Endothelial cell of umbilical vein (primary cell): ENCODE measurements at regions not wholly inside any gene's neighbourhood (a gene's known extent, or its start where the extent isn't known, plus 50 kb on each side); places are given as distances from the start of the nearest gene placed in this dataset.

ENCODE experiments used
- BruUV-seq: library from RNA; stranded (reverse); fragments of 400-500 nt; replicated peaks from 2 replicates; lab custom pipeline; 2021; lab: Mats Ljungman, UMichigan
- CTCF ChIA-PET: fragments of 300-600, 350-600 bp; sonication (Branson Sonifier 250); formaldehyde crosslinking; loops from one replicate; lab custom pipeline; 2021; ENCODE audit warnings: antibody characterized with exemption, inconsistent platforms; lab: Charles Lee
- POLR2A ChIA-PET: fragments of 300-600, 350-600 bp; sonication (Branson Sonifier 250); formaldehyde crosslinking; loops from one replicate; lab custom pipeline; 2021; ENCODE audit warnings: antibody characterized with exemption, inconsistent platforms; lab: Charles Lee
- DNase-seq: peaks from one replicate; pipeline ENCODE4 v3.0.0-alpha.2; 2011; ENCODE audit warnings: low read depth, low spot score
- FAIRE-seq: peaks from 2 replicates; lab custom pipeline; 2011; peaks lifted over from hg19 to GRCh38; lab: Jason Lieb, UNC
- H2AFZ ChIP-seq: 2 replicates; pipeline ENCODE4 v1.6.0; 2012; ENCODE audit warnings: low read depth, low read length, control low read depth, inconsistent platforms
- H3K27ac ChIP-seq: 2 replicates; pipeline ENCODE4 v1.5.1; 2011; ENCODE audit warnings: low read depth, mild to moderate bottlenecking, control low read depth, low read length, moderate library complexity; ENCODE audit not compliant: insufficient read depth
- H3K27me3 ChIP-seq, 2 experiments: 2 replicates each; pipeline versions ENCODE4 v1.6.0 to v1.6.1; 2011; ENCODE audit warnings: low read length in 2 of 2, mixed read lengths in 1 of 2; ENCODE audit not compliant: control insufficient read depth in 2 of 2, insufficient read depth in 2 of 2
- H3K36me3 ChIP-seq, 2 experiments: 2 replicates in 1 of 2; 3 replicates in 1 of 2; pipeline ENCODE4 v1.5.1; 2011; ENCODE audit warnings: low read length in 2 of 2, mild to moderate bottlenecking in 1 of 2, moderate library complexity in 1 of 2; ENCODE audit not compliant: control insufficient read depth in 2 of 2, insufficient read depth in 2 of 2; ENCODE audit errors: extremely low read depth in 1 of 2
- H3K4me1 ChIP-seq: 3 replicates; pipeline ENCODE4 v1.5.1; 2011; ENCODE audit warnings: mild to moderate bottlenecking, low read length; ENCODE audit not compliant: control insufficient read depth, insufficient read depth; ENCODE audit errors: extremely low read depth
- H3K4me2 ChIP-seq: 2 replicates; pipeline ENCODE4 v1.6.1; 2011; ENCODE audit warnings: low read length, control low read depth, mixed read lengths; ENCODE audit not compliant: insufficient read depth
- H3K4me3 ChIP-seq, 3 experiments: fragments of 200-600 bp in 1 of 3; sonication (generic), shearing (Covaris generic) in 1 of 3; replicated peaks in 1 of 3; 2 replicates each; pipeline ENCODE4 v1.5.1; 2011 to 2016; ENCODE audit warnings: control low read depth in 3 of 3, low read length in 3 of 3, mild to moderate bottlenecking in 2 of 3, inconsistent platforms in 1 of 3, low read depth in 1 of 3, moderate library complexity in 1 of 3; ENCODE audit not compliant: insufficient read depth in 1 of 3
- H3K79me2 ChIP-seq: 2 replicates; pipeline ENCODE4 v1.6.0; 2012; ENCODE audit warnings: low read length, inconsistent platforms; ENCODE audit not compliant: control insufficient read depth, insufficient read depth
- H3K9ac ChIP-seq: replicated peaks from 2 replicates; pipeline ENCODE3; 2011; ENCODE audit warnings: low read length, control low read depth; ENCODE audit not compliant: insufficient read depth; ENCODE audit errors: extremely low read depth
- H3K9me1 ChIP-seq: replicated peaks from 3 replicates; pipeline ENCODE4 v1.6.0; 2011; ENCODE audit warnings: mild to moderate bottlenecking, low read length; ENCODE audit not compliant: control insufficient read depth, insufficient read depth; ENCODE audit errors: extremely low read depth
- H3K9me3 ChIP-seq: replicated peaks from 2 replicates; pipeline ENCODE4 v1.5.1; 2012; ENCODE audit warnings: low read length, inconsistent platforms; ENCODE audit not compliant: control insufficient read depth, insufficient read depth
- H4K20me1 ChIP-seq: replicated peaks from 2 replicates; pipeline ENCODE3; 2011; ENCODE audit warnings: mild to moderate bottlenecking, low read length; ENCODE audit not compliant: control insufficient read depth, insufficient read depth; ENCODE audit errors: extremely low read depth
- EZH2 ChIP-seq: IDR thresholded peaks from 2 replicates; pipeline ENCODE4 v1.6.1; 2012; ENCODE audit warnings: borderline replicate concordance, low read depth, mild to moderate bottlenecking, moderate library complexity, low read length, inconsistent platforms; ENCODE audit not compliant: severe bottlenecking
- FOS ChIP-seq: IDR thresholded peaks from 2 replicates; pipeline ENCODE4 v1.6.1; 2011; ENCODE audit warnings: mild to moderate bottlenecking, low read length, moderate library complexity, borderline replicate concordance; ENCODE audit not compliant: insufficient read depth
- GATA2 ChIP-seq: IDR thresholded peaks from 2 replicates; pipeline ENCODE4 v1.7.0; 2011; ENCODE audit warnings: low read depth, mild to moderate bottlenecking, moderate library complexity, mixed read lengths, low read length; ENCODE audit not compliant: insufficient read length, insufficient read depth
- JUN ChIP-seq: IDR thresholded peaks from 2 replicates; pipeline ENCODE4 v1.6.1; 2011; ENCODE audit warnings: borderline replicate concordance, low read depth; ENCODE audit not compliant: insufficient read length, insufficient read depth
- MYC ChIP-seq: IDR thresholded peaks from one replicate; pipeline ENCODE4 v1.6.1; 2011; ENCODE audit warnings: mild to moderate bottlenecking, low read depth, low read length
- POLR2A ChIP-seq: IDR thresholded peaks from 2 replicates; pipeline ENCODE4 v1.6.1; 2012; ENCODE audit warnings: low read depth, mild to moderate bottlenecking, control low read depth, low read length
- POLR2AphosphoS5 ChIP-seq: IDR thresholded peaks from 2 replicates; pipeline ENCODE4 v1.6.1; 2012; ENCODE audit warnings: low read depth, mild to moderate bottlenecking, control low read depth, low read length, moderate library complexity; ENCODE audit not compliant: insufficient read depth
- dilution Hi-C: fragments of 300-500 bp; cut with MboI; formaldehyde crosslinking; loops from one replicate; pipeline ENCODE4 v1.15.0; 2019; ENCODE audit warnings: low sequenced_read_pairs; ENCODE audit not compliant: extremely low pct_ligation_motif_present
- intact Hi-C: fragments of 100-400 bp; cut with micrococcal nuclease; formaldehyde crosslinking; loops from one replicate; pipeline ENCODE4 v1.10.0; 2022
- TF ChIP-seq, protein P1 (sequence below), 2 donors: IDR thresholded peaks; 1 replicate in 1 of 2; 2 replicates in 1 of 2; pipeline ENCODE4 v1.5.1; 2011; ENCODE audit warnings: low read length in 2 of 2, mild to moderate bottlenecking in 2 of 2, moderate library complexity in 2 of 2, control low read depth in 1 of 2, inconsistent platforms in 1 of 2, low read depth in 1 of 2; ENCODE audit not compliant: insufficient read depth in 1 of 2; ENCODE audit errors: extremely low read depth in 1 of 2
- TF ChIP-seq, protein P2 (sequence below): IDR thresholded peaks from 2 replicates; pipeline ENCODE4 v1.6.1; 2011; ENCODE audit not compliant: insufficient read depth, insufficient read length

DNA sequence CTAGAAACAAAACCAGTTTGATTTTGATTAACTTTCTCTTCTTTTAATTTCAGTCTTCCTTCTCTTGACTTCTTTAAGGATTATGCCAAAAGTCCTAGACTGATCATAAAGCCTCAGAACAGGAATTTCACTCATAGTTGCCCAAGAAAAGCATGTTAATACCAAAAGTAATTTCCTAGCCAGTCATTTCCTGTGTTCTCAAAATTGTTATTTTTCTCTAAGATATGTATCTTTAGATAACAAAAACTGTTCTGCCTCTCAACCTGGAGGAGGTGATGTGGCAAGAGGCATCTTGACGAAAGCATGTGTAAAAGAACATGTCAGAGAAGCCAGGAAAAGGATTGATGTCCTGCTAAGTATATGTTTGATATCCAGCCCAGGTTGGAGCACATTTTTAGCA lies 78.0 kb upstream of the IPO9 start:
- DNase-seq (peak; percentile 88), FAIRE-seq (peak; percentile 78)
- Histone ChIP-seq H3K4me3 (peak overlapping the region in 1 of 3 experiments; percentile 12), H3K9me1 (no peaks in the 10 kb centered on the region), H4K20me1 (no peaks in the 10 kb centered on the region), H3K9ac (peak overlapping the region; percentile 84), H3K36me3 (no peaks in the 10 kb centered on the region), H2AFZ (no peak overlapping the region), H3K4me2 (peak overlapping the region; percentile 73), H3K27ac (peak overlapping the region; percentile 99), H3K79me2 (peaks cover 68% of the 10 kb centered on the region), H3K9me3 (no peaks in the 10 kb centered on the region), H3K27me3 (no peaks in the 10 kb centered on the region), H3K4me1 (peaks cover 82% of the 10 kb centered on the region)
- no TSS peak for BruUV-seq
- TF ChIP-seq MYC (no peak), GATA2 (peak; percentile 99), FOS (peak; percentile 67), EZH2 (no peak), JUN (peak; percentile 83), POLR2A (no peak), POLR2AphosphoS5 (peak; percentile 70)
- TF ChIP-seq, protein P1, sequence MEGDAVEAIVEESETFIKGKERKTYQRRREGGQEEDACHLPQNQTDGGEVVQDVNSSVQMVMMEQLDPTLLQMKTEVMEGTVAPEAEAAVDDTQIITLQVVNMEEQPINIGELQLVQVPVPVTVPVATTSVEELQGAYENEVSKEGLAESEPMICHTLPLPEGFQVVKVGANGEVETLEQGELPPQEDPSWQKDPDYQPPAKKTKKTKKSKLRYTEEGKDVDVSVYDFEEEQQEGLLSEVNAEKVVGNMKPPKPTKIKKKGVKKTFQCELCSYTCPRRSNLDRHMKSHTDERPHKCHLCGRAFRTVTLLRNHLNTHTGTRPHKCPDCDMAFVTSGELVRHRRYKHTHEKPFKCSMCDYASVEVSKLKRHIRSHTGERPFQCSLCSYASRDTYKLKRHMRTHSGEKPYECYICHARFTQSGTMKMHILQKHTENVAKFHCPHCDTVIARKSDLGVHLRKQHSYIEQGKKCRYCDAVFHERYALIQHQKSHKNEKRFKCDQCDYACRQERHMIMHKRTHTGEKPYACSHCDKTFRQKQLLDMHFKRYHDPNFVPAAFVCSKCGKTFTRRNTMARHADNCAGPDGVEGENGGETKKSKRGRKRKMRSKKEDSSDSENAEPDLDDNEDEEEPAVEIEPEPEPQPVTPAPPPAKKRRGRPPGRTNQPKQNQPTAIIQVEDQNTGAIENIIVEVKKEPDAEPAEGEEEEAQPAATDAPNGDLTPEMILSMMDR (IDR thresholded peaks at IDR 0.05; ENCODE audit: extremely low read depth in 1 of 2, insufficient read depth in 1 of 2, low read depth in 1 of 2, low read length in 2 of 2) = no peak
- TF ChIP-seq, protein P2, sequence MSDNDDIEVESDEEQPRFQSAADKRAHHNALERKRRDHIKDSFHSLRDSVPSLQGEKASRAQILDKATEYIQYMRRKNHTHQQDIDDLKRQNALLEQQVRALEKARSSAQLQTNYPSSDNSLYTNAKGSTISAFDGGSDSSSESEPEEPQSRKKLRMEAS = no peak
- intact Hi-C loops (loop anchor here (1.0 to 2.0 kb wide), 4 partner anchors 22 to 212 kb away; partner anchors contain the start of gene NAV1), dilution Hi-C loops (no loop called here)
- POLR2A ChIA-PET = no interaction called here
- CTCF ChIA-PET = interaction anchor here (0.7 to 14.5 kb wide), 5 partner anchors 10 to 42 kb away, joined by 3 to 139 read pairs (median 4); no protein-coding TSS in a partner anchor
